ENCODE measurements at regions not wholly inside any gene's neighbourhood (a gene's known extent, or its start where the extent isn't known, plus 50 kb on each side); places are given as distances from the start of the nearest gene placed in this dataset.
A peak's percentile ranks its signal among the peaks of the same experiment; 100 is the strongest.
"Not testable (repeated sequence)": the region's sequence is repeated elsewhere in the genome, so short reads cannot be mapped to it uniquely, and the experiment has no call there.

- Histone ChIP-seq H3K9me3 (no peaks in the 10 kb centered on the region), H3K4me2 (no peak overlapping the region), H3K4me1 (no peaks in the 10 kb centered on the region), H4K20me1 (no peaks in the 10 kb centered on the region), H3K27me3 (no peaks in the 10 kb centered on the region), H3K4me3 (no peak overlapping the region), H3K27ac (no peak overlapping the region), H3K36me3 (no peaks in the 10 kb centered on the region), H3K9ac (no peak overlapping the region)
- TF ChIP-seq Cebpa-rat (IDR thresholded peaks at IDR 0.05): no peak
These were observed 328.8 kb downstream of the ZNF674 start for GRCh38 chrX:46216406-46216805.

- Histone ChIP-seq H3K27ac (no peak overlapping the region), H3K27me3 (no peaks in the 10 kb centered on the region), H3K9me3 (no peaks in the 10 kb centered on the region), H3K4me1 (peaks cover 25% of the 10 kb centered on the region), H4K20me1 (no peaks in the 10 kb centered on the region), H3K36me3 (no peaks in the 10 kb centered on the region), H3K9ac (no peak overlapping the region), H3K4me3 (no peak overlapping the region), H3K4me2 (no peak overlapping the region)
- TF ChIP-seq Cebpa-rat (IDR thresholded peaks at IDR 0.05): no peak
These were observed 334.1 kb downstream of the ZNF674 start for GRCh38 chrX:46211079-46211478.

GRCh38 chrX:46209768-46210167, 335.5 kb downstream of the ZNF674 start:
- Histone ChIP-seq H3K4me1 (peaks cover 25% of the 10 kb centered on the region), H3K27me3 (no peaks in the 10 kb centered on the region), H3K4me2 (no peak overlapping the region), H3K9ac (no peak overlapping the region), H3K36me3 (no peaks in the 10 kb centered on the region), H3K9me3 (no peaks in the 10 kb centered on the region), H3K4me3 (no peak overlapping the region), H4K20me1 (no peaks in the 10 kb centered on the region), H3K27ac (no peak overlapping the region)
- TF ChIP-seq Cebpa-rat (IDR thresholded peaks at IDR 0.05): no peak

GRCh38 chrX:46209037-46209436, 336.2 kb downstream of the ZNF674 start:
- Histone ChIP-seq H3K4me2 (peak overlapping the region; percentile 64), H3K9ac (no peak overlapping the region), H4K20me1 (no peaks in the 10 kb centered on the region), H3K36me3 (no peaks in the 10 kb centered on the region), H3K27ac (no peak overlapping the region), H3K4me3 (no peak overlapping the region), H3K9me3 (no peaks in the 10 kb centered on the region), H3K27me3 (no peaks in the 10 kb centered on the region), H3K4me1 (peaks cover 25% of the 10 kb centered on the region)
- no peak for TF ChIP-seq Cebpa-rat (IDR thresholded peaks at IDR 0.05)

GRCh38 chrX:46208225-46208854, 336.9 kb downstream of the ZNF674 start:
- Histone ChIP-seq H3K9me3 (no peaks in the 10 kb centered on the region), H3K36me3 (no peaks in the 10 kb centered on the region), H3K9ac (no peak overlapping the region), H3K27me3 (no peaks in the 10 kb centered on the region), H4K20me1 (no peaks in the 10 kb centered on the region), H3K4me2 (peak overlapping the region; percentile 64), H3K4me3 (no peak overlapping the region), H3K4me1 (peaks cover 25% of the 10 kb centered on the region), H3K27ac (no peak overlapping the region)
- no peak for TF ChIP-seq Cebpa-rat (IDR thresholded peaks at IDR 0.05)

GRCh38 chrX:46204721-46205422, 340.3 kb downstream of the ZNF674 start:
- H3K9ac ChIP-seq: no peak overlapping the region
- no peaks in the 10 kb centered on the region for H4K20me1 ChIP-seq
- TF ChIP-seq Cebpa-rat (IDR thresholded peaks at IDR 0.05): no peak
- H3K9me3 ChIP-seq: no peaks in the 10 kb centered on the region
- H3K27me3 ChIP-seq: no peaks in the 10 kb centered on the region
- peaks cover 25% of the 10 kb centered on the region for H3K4me1 ChIP-seq
- no peak overlapping the region for H3K27ac ChIP-seq
- H3K36me3 ChIP-seq: no peaks in the 10 kb centered on the region
- no peak overlapping the region for H3K4me2 ChIP-seq
- H3K4me3 ChIP-seq: no peak overlapping the region

GRCh38 chrX:46202733-46203514, 342.3 kb downstream of the ZNF674 start:
- no peak for TF ChIP-seq Cebpa-rat (IDR thresholded peaks at IDR 0.05)
- Histone ChIP-seq H3K4me3 (no peak overlapping the region), H4K20me1 (no peaks in the 10 kb centered on the region), H3K4me2 (no peak overlapping the region), H3K27me3 (no peaks in the 10 kb centered on the region), H3K9me3 (no peaks in the 10 kb centered on the region), H3K36me3 (no peaks in the 10 kb centered on the region), H3K27ac (no peak overlapping the region), H3K4me1 (peaks cover 5% of the 10 kb centered on the region), H3K9ac (no peak overlapping the region)

GRCh38 chrX:46200413-46200812, 344.8 kb downstream of the ZNF674 start:
- Histone ChIP-seq H3K4me2 (no peak overlapping the region), H3K4me1 (no peaks in the 10 kb centered on the region)
- TF ChIP-seq Cebpa-rat (IDR thresholded peaks at IDR 0.05): no peak

GRCh38 chrX:46198858-46199257, 346.4 kb downstream of the ZNF674 start:
- H3K9me3 ChIP-seq: peaks cover 20% of the 10 kb centered on the region
- H3K27me3 ChIP-seq: no peaks in the 10 kb centered on the region
- no peak for TF ChIP-seq Cebpa-rat (IDR thresholded peaks at IDR 0.05)
- H3K27ac ChIP-seq: no peak overlapping the region
- H3K4me1 ChIP-seq: no peaks in the 10 kb centered on the region
- H3K9ac ChIP-seq: no peak overlapping the region
- H3K4me2 ChIP-seq: no peak overlapping the region
- no peaks in the 10 kb centered on the region for H4K20me1 ChIP-seq
- H3K4me3 ChIP-seq: no peak overlapping the region
- no peaks in the 10 kb centered on the region for H3K36me3 ChIP-seq

More at GRCh38 chrX:46200413-46200812, 344.8 kb downstream of the ZNF674 start:
- H3K36me3 ChIP-seq: no peaks in the 10 kb centered on the region
- H3K9me3 ChIP-seq: peaks cover 11% of the 10 kb centered on the region
- no peak overlapping the region for H3K27ac ChIP-seq
- no peak overlapping the region for H3K4me3 ChIP-seq
- H3K9ac ChIP-seq: no peak overlapping the region
- H4K20me1 ChIP-seq: no peaks in the 10 kb centered on the region
- H3K27me3 ChIP-seq: no peaks in the 10 kb centered on the region

- not testable (repeated sequence) for H3K36me3 ChIP-seq, H4K20me1 ChIP-seq, H3K4me3 ChIP-seq, H3K4me1 ChIP-seq, H3K9ac ChIP-seq, H3K27ac ChIP-seq, H3K4me2 ChIP-seq, H3K27me3 ChIP-seq
- H3K9me3 ChIP-seq: peaks cover 15% of the 10 kb centered on the region; the same call in 1 of the 2 replicates
These were observed 358.5 kb downstream of the ZNF674 start for GRCh38 chrX:46186811-46187106.
